Urothelium cell line (cell line): ENCODE measurements at regions not wholly inside any gene's neighbourhood (a gene's known extent, or its start where the extent isn't known, plus 50 kb on each side); places are given as distances from the start of the nearest gene placed in this dataset.

ENCODE experiments used
- DNase-seq: peaks from one replicate; pipeline ENCODE4 v3.0.0; 2011; ENCODE audit warnings: low spot score, mixed read lengths
- FAIRE-seq: peaks from 2 replicates; lab custom pipeline; 2011; peaks lifted over from hg19 to GRCh38; lab: Jason Lieb, UNC

- DNase-seq (peak; percentile 84), FAIRE-seq (peak; percentile 91)
Measured at GRCh38 chr2:9770308-9771100, 72.8 kb upstream of the TAF1B start.

GRCh38 chr2:9771101-9771449 is 72.2 kb upstream of the TAF1B start:
- DNase-seq (no peak), FAIRE-seq (no peak)

- DNase-seq: peak; percentile 84
- FAIRE-seq: no peak
Measured at GRCh38 chr2:9771481-9772017, 71.7 kb upstream of the TAF1B start.

- FAIRE-seq (no peak), DNase-seq (no peak)
Measured at GRCh38 chr2:9772035-9772998, 71.0 kb upstream of the TAF1B start.

- FAIRE-seq: no peak
- DNase-seq: no peak
Measured at GRCh38 chr2:9772999-9773902, 70.0 kb upstream of the TAF1B start.

GRCh38 chr2:9773903-9774239 is 69.4 kb upstream of the TAF1B start:
- FAIRE-seq (no peak), DNase-seq (no peak)

- DNase-seq (no peak), FAIRE-seq (no peak)
Measured at GRCh38 chr2:9774266-9774665, 69.0 kb upstream of the TAF1B start.

- FAIRE-seq (no peak), DNase-seq (no peak)
Measured at GRCh38 chr2:9775351-9775750, 67.9 kb upstream of the TAF1B start.

GRCh38 chr2:9775999-9776712 is 67.1 kb upstream of the TAF1B start:
- DNase-seq (no peak), FAIRE-seq (no peak)

GRCh38 chr2:9777081-9777480 is 66.2 kb upstream of the TAF1B start:
- DNase-seq (no peak), FAIRE-seq (no peak)

GRCh38 chr2:9778012-9778411 is 65.3 kb upstream of the TAF1B start:
- FAIRE-seq: peak; percentile 91

GRCh38 chr2:9778471-9779316 is 64.6 kb upstream of the TAF1B start:
- DNase-seq: no peak
- no peak for FAIRE-seq

More at GRCh38 chr2:9778012-9778411, 65.3 kb upstream of the TAF1B start:
- no peak for DNase-seq

GRCh38 chr2:9779596-9780264 is 63.5 kb upstream of the TAF1B start:
- no peak for FAIRE-seq
- no peak for DNase-seq

GRCh38 chr2:9780368-9781130 is 62.7 kb upstream of the TAF1B start:
- FAIRE-seq (no peak), DNase-seq (no peak)

GRCh38 chr2:9781252-9781651 is 62.0 kb upstream of the TAF1B start:
- no peak for FAIRE-seq

GRCh38 chr2:9782197-9782719 is 61.0 kb upstream of the TAF1B start:
- FAIRE-seq (no peak), DNase-seq (no peak)

More at GRCh38 chr2:9781252-9781651, 62.0 kb upstream of the TAF1B start:
- DNase-seq: no peak

- no peak for FAIRE-seq
- no peak for DNase-seq
Measured at GRCh38 chr2:9789371-9789770, 53.9 kb upstream of the TAF1B start.
